ENCODE measurements at regions not wholly inside any gene's neighbourhood (a gene's known extent, or its start where the extent isn't known, plus 50 kb on each side); places are given as distances from the start of the nearest gene placed in this dataset.

DNA sequence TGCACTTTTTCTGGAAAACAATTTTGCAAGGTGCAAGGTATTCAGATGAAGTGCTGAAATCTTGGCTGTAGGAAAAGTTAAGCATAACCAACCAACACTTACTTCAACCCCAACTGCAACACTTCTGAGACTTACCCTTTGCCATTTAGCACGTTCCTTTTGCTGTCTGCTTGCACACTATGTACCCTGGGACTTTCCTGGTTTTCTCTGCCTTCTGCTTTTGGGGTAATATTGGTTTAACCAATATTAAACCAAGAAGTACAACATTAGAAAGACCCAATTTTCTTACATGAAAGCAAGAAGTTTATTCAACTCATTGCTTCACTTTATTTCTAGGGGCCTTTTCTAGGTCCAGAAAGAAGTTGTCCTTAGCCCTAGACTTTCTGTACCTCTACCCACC lies 193.0 kb downstream of the HLX start:
- no peak for DNase-seq

DNA sequence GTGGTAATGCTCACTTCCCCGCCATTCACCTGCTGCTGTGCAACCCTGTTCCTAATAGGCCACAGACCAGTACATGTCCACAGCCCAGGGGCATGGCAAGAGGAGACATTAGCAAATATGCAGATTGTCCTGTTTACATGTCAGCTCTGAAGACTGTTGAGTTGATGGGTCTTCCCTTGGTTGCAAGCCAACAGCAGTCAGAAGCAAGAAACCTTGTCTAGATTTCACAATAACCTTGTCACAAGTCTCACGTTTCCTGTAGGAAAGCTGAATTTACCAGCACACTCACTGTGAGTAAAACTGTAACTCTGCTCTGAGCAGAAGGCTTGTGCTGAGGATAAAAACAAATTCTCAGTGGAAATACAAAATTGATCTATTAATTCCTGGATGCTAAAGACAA lies 195.1 kb downstream of the HLX start:
- peak; percentile 48 for DNase-seq

DNA sequence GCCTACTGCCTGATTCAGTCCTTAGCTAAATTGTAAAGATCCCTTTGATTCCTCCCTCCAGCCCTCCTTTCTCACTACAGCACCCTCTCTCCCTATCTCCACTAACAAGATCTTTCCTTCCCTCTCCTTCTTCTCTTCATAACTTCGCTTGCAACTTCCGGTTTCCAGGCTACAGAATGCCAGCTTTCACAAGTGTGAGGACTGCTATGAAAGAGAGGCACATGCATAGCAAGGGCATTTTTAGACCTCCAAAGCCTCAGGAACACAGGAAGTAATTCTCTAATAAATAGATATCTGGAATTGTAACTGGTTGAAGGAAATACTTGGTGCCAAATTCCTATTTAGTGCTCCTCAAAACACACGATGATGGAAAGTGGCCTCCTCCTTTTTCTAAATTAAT lies 196.7 kb downstream of the HLX start:
- no peak for DNase-seq

DNA sequence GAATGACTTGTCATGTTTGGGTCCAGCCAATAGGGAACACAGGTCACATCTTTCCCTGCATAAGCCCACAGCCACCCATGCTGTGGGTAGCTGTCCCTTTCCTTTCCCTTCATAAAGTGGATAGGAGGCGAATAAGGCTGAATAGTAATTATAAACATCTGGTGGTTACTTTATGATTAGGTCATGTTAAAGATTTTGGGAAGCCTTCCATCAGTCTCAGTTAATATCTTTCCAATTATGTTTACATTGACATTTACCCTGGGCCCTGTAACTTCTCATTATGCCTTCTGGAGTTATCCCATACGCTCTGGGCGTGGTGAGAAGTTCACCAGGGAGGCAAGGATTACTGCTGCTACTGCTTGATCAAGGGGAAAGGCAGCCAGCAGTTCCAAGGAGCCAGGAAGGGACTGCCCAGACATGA lies 197.2 kb downstream of the HLX start:
- DNase-seq = no peak

DNA sequence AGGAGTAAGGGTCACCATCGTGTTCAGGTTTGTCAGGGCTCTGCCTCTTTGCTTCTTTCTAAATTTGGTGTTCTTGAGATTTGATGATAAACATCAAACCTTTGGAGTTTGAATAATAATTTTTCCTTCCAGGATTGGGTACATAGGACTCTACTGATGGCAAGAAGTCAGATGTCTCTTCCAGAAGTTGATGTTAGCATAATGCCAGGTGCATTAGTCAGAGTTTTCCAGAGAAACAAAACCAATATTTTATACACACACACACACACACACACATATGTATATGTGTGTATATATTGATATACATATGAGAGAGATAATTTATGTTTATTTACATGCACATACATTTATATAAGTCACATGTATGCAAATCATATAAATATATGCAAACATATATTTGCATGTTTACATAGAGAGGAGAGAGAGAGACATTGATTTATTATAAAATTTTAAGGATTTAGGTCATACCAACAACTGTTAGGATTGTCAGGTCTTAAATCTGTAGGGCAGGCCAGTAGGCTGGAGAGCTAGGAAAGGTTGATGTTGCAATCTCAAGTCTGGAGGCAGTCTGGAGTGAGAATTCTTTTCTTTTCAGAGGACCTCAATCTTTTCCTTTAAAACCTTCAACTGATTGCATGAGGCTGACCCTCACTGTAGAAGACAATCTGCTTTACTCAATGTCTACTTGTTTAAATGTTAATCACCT lies 199.2 kb downstream of the HLX start:
- no peak for DNase-seq

DNA sequence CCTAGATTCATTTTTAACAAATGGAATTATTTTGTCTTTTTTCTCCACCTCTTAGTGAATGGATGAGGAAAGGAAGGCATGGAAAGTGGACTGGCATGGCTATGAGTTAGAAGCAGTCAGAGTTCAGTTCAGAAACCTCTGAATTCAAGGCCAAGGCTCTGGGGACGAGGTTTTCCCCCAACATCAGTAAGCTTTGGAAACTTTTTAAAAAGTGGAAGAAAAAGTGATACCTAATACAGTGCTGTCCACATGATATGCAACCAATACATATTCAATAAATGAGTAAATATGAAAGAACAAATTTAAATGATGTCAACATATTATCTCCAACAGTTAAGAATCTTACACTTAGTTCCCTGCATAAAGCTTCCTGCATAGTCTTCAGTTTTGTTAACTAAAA lies 204.7 kb downstream of the HLX start:
- no peak for DNase-seq

DNA sequence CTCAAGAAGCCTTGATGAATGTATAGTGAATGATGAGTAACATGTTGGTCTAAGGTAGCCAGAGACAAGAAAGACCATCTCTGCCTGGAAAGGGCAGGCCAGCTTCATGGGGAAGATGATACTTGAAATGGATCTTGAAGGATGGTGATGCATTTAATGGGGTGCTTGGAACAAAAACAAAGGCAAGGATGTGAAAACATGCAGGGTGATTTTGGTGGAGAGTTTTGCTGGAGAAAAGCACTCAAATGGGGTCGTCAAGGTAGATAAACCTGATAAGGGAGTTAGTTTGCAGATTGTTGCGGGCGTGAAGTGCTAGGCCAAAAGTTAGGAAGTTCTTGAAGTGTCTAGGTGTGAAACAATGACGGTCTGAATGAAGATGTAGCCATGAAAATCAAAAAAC lies 205.4 kb downstream of the HLX start:
- no peak for DNase-seq

DNA sequence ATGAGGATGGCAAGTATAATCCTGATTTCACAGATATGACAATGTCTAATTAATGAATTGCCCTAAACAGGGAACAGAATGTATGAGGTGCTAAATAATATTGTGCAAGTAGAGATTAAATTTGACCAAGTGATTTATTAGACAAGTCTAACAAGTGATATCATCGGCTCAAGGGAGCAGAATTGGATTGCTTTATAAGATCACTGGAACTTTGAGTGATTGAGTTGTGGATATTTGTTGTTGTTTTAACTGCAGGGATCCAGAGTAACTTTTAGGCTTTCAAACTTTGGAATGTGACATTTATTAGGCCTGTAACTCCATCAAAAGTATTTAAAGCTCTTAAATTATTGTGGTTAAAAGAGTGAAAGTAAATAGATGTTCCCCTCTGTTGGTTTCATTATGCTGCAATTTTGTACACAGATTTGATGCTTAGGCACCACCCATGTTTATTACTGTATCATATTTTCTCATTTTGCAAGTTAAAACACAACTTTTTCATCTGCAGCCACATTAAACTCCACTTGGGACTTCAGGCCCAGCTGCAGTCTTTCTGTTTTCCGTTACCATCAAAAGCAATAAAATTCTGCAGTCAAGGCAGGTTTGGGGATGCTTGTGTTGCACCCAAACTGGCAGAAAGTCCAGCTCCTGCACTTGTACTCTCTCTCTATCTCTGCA lies 206.6 kb downstream of the HLX start:
- DNase-seq = no peak

DNA sequence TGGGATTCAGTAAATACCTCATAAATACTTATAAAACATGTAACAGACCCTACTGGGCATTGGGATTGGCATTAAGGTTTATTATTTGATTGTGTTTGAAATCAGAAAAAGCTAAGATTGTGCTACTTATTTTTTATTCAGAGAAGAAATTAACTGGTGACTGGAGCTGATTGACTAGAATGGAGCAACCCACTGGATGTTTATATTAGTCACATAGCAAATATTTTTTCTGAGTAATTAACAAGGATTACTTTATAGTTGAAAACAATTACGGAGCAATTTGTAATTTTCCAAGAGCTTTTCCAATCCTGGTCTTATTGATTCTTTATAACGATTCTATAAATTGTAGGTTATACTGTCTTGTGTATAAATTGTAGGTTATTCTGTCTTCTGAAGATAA lies 208.7 kb downstream of the HLX start:
- DNase-seq = no peak

DNA sequence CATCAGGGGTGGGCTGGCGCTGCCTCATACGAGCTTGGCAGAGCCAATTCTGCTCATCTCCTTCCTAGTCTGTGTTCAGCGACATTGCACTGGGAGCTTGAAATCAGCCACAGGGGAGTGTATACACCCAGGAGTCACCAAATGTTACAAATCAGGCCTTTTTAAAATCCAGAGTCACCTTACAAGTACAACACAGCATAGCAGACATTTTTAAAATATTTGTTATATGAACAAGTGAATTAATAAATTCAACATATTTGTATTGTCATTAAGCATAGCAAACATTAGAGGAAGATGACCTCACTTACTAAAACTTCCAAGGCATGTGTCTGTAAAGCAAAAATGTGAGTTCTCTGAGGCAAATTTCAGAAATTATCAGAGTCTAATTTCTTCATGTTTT lies 210.0 kb downstream of the HLX start:
- DNase-seq = no peak

DNA sequence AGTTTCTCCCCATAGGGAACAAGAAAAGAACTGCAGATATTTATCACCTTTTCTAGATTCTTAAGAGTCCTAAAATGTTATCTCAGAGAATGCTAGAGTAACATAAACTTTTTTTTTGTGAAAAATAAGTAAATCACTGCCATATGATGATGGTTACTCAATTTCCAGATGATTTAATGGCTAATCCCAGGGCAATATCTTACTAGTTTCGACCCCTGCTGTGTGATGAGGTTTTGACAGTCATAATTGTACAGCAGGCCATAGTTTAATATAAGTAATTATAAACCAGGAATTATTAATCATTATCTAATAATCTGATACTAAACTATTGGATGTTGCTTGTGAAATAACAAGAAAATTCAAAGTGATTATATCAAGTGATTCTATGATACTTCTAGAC lies 210.6 kb downstream of the HLX start:
- no peak for DNase-seq

DNA sequence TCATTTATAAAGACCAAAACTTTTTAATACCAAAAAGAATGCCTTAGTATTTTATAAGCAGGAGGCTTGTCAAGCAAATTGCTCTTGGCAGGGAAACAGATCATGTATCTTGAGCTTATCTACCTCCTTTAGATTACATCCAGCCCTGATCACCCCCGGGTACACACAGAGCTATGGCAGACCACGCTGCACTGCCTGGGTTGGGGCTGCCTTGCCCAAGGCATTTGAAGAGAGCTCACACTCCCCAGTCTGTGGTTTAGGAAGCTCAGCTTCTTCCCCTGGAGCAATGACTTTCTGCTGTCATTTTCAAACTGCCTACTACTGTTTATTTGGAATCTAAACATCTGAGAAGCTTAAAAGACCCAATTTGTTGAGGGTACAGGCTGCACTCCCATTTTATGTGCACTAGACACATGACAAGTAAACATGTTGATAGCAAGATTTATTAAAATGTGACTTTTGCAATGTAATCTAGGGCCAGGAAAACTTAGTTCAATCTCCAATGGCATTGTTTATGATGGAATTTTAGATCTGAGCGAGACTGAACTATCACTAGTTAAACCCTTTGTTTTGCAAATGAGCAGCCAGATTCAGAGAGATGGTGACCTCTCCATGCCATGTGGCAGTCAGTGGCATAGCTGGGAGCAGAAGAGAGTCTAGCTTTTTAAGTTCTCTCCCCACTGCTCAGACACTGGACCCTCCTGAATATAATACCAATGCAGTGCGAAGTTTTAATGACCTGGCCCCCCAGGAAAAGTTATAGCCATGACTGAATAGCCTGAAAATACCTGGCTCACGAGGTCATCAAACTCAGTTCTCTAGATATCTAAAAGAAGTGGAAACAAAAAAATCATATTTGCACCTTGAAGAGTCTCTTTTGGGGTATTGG lies 214.9 kb downstream of the HLX start:
- DNase-seq = no peak

DNA sequence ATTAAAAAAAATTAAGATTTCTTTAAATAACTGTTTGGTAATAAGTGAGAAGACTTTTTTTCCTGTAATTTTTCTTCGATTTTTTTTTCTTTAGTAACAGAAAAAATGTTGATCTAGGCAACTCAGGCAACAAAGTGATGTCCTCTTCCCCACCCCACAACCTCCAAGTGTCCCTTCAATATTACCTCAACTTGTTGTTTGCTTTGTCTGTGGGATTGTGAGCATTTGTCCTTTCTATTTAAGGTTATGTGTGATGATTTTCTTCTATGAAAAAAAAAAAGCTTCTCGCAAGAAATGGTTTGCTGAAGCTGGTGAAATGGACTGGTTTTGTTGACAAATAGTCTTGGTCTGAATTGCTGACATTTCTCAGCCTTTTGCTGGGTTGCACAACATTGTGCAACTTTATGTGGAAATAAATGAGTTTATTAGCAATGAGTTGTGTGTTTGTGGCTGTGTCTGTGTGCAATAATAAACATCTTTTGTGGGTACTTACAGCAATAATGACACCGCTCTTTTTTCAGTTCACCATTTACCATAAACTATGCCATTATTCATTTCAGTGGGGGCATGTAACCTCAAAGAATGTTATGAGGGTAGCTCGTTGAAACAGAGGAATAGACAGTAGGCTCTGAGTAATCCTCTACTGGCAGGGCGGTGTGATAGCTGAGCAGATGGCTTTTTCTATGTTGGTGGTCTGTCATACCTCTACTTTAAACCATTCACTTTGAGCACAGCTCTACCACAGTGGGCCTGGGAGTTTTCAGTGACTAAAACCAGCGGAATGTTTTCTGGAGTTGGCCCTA lies 218.4 kb downstream of the HLX start:
- DNase-seq = no peak

DNA sequence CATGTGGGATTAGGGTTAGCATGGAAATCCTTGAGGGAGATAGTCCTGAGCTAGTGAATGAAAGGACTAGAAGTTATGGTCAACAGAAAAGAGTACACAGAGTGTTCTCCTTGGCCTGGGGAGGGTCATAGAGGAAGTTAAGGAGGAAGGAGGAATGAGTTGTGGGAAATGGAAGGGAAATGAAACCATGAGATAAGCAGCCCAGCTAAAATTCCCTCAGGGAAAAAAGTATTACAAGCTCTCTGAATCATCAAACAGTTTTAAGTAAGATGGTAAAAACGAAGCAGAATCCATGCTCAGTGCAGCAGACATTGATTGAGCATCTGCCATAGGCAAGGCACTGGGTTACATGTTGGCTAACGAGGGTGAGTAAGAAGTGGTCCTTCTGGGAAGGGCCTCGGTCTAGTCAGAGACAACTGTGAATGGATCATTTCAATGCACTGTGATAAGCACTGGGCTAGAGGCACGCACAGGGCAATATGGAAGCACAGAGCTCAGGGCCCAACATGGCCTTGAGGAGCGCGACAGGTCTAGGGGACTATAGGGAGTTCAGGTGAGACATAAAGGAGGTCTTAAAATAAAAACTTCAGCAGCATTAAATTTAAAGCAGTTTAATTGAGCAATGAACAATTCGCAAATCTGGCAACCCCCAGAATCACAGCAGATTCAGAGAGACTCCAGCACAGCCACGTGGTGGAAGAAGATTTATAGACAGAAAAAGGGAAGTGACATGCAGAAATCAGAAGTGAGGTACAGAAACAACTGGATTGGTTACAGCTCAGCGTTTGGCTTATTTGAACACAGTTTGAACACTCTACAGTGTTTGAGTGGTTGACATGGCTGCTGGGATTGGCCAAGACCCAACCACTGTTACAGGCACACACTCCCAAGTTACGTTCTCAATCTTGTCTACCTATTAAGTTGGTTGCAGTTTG lies 219.5 kb downstream of the HLX start:
- DNase-seq = no peak

DNA sequence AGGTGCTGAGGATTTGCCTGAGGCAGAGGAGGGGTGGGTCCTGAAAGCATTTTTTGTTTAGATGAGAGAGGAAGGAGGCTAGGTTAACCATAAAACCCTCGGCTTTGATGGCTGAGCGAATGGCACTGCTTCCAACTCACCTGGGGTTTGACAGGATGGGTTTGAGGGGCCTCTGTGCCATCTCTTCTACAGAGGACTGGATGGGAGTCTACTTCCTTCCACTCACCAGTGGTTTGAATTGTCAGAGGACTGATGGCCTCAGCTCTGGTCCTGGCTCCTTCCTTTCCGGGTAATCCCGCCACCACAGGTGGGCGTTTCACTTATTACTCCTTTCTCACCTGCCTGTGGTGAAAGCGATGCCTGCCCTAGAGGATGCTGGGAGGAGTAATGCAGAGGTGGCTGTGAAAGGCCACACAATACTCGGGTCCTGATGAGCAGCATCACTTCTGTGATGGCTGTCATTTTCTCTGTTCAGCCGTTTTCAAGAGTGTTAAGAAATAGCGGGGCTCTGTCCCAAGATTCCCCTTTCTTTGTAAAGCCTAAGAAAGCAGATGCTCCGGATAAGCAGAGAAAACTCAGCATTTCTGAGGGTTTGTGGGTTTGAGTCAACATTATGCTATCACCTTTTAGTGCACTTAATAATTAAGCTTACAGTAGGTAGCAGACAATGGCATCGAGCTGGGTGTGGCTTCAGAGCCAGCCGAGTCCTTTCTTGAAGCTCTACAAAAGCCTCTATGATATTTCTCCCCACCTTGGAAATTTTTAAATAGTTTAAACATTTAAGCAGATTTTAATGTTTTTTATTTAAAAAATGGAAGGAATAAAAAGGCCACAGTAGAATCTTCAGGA lies 220.7 kb downstream of the HLX start:
- DNase-seq = no peak

DNA sequence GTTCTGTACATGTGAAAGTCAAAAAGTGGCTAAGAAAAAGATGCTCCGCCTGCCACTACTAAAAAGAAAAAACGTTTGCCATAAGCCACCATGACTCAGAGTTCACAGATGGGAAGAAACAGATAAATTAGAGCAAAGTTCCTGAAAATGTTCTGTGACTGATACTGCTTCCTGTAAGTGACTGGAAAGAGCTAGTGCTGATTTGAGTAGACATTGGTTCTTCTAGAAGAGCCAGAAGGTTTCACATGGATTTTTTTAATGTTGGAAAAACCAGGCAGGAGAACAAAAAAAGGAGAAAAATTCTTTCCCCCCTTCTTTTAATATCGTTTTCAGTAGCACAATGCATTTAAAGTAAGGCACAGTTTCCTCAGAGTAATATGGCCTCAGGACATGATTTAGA lies 221.4 kb downstream of the HLX start:
- no peak for DNase-seq

DNA sequence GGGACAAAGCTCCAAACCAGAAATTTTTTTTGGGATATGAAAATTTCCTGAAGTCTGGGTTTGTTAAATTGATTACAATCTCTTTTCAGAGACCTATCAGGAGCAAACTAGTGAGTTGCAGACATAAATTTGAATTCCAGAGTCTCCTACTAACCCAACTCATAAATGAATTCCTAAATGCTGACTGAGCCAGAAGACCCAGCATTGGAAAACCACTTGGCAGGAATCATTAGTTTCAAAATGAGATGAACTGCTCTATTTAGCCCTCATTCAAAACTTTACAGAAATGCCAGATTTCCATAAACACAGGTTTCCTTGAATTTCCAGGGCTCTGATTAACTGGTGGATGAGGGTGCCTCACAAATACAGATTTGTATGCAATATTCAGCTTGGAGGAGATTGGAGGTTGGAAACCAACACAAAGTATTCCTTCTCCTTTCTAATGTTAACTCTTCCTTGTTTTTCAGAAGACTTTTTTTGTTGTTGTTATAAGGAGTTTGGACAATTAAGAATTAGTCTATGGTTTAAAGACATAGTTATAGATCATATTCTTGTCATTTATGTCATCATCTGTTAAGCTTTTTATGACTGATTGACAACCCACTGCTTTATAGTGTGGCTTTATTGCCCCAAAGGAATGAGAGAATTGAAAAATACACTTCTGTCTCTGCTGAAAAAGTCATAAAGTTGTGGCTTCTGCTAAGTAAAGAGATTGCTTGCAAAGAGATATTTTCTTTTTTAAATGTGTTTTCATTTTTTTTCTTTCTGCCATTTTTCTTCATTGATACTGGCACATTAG lies 222.8 kb downstream of the HLX start:
- DNase-seq = no peak

DNA sequence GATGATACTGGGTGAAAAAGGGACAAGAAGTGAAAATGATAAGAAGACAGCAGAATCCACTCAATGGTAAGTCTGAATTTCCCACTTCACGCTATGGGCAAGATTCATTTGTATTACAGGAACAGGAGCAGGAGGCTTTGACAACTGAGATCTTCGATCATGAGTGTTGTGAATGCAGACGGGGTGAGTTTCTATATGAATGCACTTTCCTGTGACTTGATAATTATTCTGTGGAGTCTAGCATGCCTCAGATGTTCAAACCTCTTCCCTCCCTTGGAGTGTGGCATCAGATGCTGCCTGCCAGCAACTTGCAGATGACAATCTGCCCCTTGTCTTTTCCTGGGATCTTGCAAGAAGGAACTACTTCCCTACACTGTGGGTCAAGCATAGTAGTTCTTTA lies 225.4 kb downstream of the HLX start:
- DNase-seq = no peak

DNA sequence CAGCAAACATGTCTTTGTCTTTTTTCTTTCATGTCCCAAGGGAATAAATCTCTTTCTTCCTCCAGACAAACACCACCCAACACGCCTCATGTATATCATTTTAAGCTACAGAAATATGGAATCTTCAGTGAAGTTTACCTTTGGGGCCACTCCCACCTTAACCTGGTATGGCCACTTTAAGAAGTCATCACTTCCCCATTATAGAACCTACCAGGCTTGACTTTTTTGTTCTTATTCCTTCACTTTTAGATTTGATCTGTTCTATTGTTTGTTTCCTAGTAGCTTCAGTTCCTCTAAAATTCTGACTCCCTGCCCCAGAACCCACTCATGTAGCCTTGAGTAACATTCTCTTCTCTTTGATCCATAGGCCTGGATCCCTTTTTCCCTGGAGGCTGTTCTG lies 226.3 kb downstream of the HLX start:
- DNase-seq = no peak

DNA sequence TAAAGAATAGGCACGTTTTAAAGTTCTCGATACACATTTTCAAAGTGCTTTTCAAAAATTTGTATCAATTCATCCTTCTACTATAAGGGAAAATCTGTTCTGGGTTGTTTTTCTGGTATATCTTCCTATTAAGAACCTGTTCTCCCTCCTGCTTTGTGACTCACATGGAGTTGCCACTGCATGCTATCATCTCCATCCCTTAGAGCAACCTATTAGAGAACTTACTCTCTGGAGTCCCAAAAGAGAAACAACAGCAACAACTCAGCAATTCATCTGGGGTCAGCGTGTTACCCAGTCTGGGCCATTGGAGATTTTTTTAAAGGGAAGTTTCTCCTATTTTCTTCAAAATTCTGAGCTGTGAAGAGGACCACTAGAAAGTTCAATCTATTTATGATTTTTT lies 227.4 kb downstream of the HLX start:
- no peak for DNase-seq
